OCI-LY7 (cell line): ENCODE measurements at regions not wholly inside any gene's neighbourhood (a gene's known extent, or its start where the extent isn't known, plus 50 kb on each side); places are given as distances from the start of the nearest gene placed in this dataset.

Experiments
- BruUV-seq: library from RNA; stranded (reverse); fragments of 400-500 nt; replicated peaks from 2 replicates; lab custom pipeline; 2021; lab: Mats Ljungman, UMichigan
- CTCF ChIA-PET: fragments of 300-600 bp; sonication (Branson Sonifier 250); formaldehyde crosslinking; loops from one replicate; lab custom pipeline; 2022; ENCODE audit warnings: antibody characterized with exemption; ENCODE audit not compliant: unreplicated experiment; lab: Charles Lee
- POLR2A ChIA-PET: fragments of 300-600 bp; sonication (Branson Sonifier 250); formaldehyde crosslinking; loops from one replicate; lab custom pipeline; 2022; ENCODE audit warnings: antibody characterized with exemption; lab: Charles Lee
- DNase-seq: peaks from one replicate; pipeline ENCODE4 v3.0.0-alpha.2; 2015; ENCODE audit warnings: low spot score
- H2AFZ ChIP-seq: fragments of 200-600 bp; sonication (generic), shearing (Covaris generic); 2 replicates; pipeline ENCODE4 v1.6.1; 2014; ENCODE audit warnings: mild to moderate bottlenecking, antibody characterized with exemption, low read length, moderate library complexity
- H3K27ac ChIP-seq: fragments of 200-600 bp; sonication (generic); 2 replicates; pipeline ENCODE4 v1.5.1; 2014; ENCODE audit warnings: mixed run types, low read depth, mild to moderate bottlenecking, moderate library complexity, low read length, inconsistent platforms; ENCODE audit not compliant: poor library complexity, severe bottlenecking
- H3K36me3 ChIP-seq: fragments of 200-600 bp; sonication (generic); 2 replicates; pipeline ENCODE4 v1.6.1; 2014; ENCODE audit warnings: mild to moderate bottlenecking, antibody characterized with exemption, low read length, moderate library complexity, mixed read lengths; ENCODE audit not compliant: insufficient read depth
- H3K4me1 ChIP-seq: fragments of 200-600 bp; sonication (generic); 2 replicates; pipeline ENCODE4 v1.5.1; 2014; ENCODE audit warnings: mild to moderate bottlenecking, low read length; ENCODE audit not compliant: insufficient read depth, poor library complexity, severe bottlenecking
- H3K4me2 ChIP-seq: fragments of 200-600 bp; sonication (generic); 2 replicates; pipeline ENCODE4 v1.6.1; 2014; ENCODE audit warnings: mild to moderate bottlenecking, low read length
- H3K4me3 ChIP-seq: fragments of 200-600 bp; sonication (generic); 2 replicates; pipeline ENCODE4 v1.5.1; 2014; ENCODE audit warnings: mild to moderate bottlenecking, low read depth, low read length; ENCODE audit not compliant: poor library complexity, severe bottlenecking
- H3K79me2 ChIP-seq: fragments of 200-600 bp; sonication (generic); 2 replicates; pipeline ENCODE4 v1.6.1; 2016; ENCODE audit warnings: low read depth, mild to moderate bottlenecking, low read length, moderate library complexity, mixed read lengths; ENCODE audit not compliant: insufficient read depth
- H3K9me2 ChIP-seq: fragments of 200-600 bp; sonication (generic); 2 replicates; pipeline ENCODE4 v1.6.1; 2016; ENCODE audit warnings: mild to moderate bottlenecking, low read length, mixed read lengths; ENCODE audit not compliant: insufficient read depth
- H3K9me3 ChIP-seq: fragments of 200-600 bp; sonication (generic); 2 replicates; pipeline ENCODE4 v1.6.1; 2014; ENCODE audit warnings: mild to moderate bottlenecking, mixed run types, low read length, mixed read lengths
- H4K20me1 ChIP-seq: fragments of 200-600 bp; sonication (generic); 2 replicates; pipeline ENCODE4 v1.6.1; 2014; ENCODE audit warnings: mild to moderate bottlenecking, antibody characterized with exemption, low read length, moderate library complexity, mixed read lengths; ENCODE audit not compliant: insufficient read depth
- EZH2phosphoT487 ChIP-seq: fragments of 200-600 bp; sonication (generic); IDR thresholded peaks from 2 replicates; pipeline ENCODE4 v1.6.1; 2018; ENCODE audit warnings: low read depth, borderline replicate concordance, mild to moderate bottlenecking, mixed run types, antibody characterized with exemption, low read length, moderate library complexity, mixed read lengths
- intact Hi-C: fragments of 100-400 bp; cut with micrococcal nuclease; formaldehyde crosslinking; loops from one replicate; pipeline ENCODE4 v1.10.0; 2022; ENCODE audit not compliant: unreplicated experiment
- TF ChIP-seq, protein P1 (sequence below): fragments of 200-600 bp; sonication (generic); conservative IDR thresholded peaks from 2 replicates; pipeline ENCODE4 v1.5.1; 2014; ENCODE audit warnings: mild to moderate bottlenecking, antibody characterized with exemption, low read length, moderate library complexity, mixed read lengths

- Histone ChIP-seq H4K20me1 (no peaks in the 10 kb centered on the region), H3K36me3 (no peaks in the 10 kb centered on the region), H3K4me2 (no peak overlapping the region), H3K9me2 (no peaks in the 10 kb centered on the region), H3K27ac (no peak overlapping the region), H2AFZ (no peak overlapping the region), H3K79me2 (no peaks in the 10 kb centered on the region), H3K4me1 (no peaks in the 10 kb centered on the region), H3K4me3 (no peak overlapping the region), H3K9me3 (no peaks in the 10 kb centered on the region)
- TF ChIP-seq, protein P1, sequence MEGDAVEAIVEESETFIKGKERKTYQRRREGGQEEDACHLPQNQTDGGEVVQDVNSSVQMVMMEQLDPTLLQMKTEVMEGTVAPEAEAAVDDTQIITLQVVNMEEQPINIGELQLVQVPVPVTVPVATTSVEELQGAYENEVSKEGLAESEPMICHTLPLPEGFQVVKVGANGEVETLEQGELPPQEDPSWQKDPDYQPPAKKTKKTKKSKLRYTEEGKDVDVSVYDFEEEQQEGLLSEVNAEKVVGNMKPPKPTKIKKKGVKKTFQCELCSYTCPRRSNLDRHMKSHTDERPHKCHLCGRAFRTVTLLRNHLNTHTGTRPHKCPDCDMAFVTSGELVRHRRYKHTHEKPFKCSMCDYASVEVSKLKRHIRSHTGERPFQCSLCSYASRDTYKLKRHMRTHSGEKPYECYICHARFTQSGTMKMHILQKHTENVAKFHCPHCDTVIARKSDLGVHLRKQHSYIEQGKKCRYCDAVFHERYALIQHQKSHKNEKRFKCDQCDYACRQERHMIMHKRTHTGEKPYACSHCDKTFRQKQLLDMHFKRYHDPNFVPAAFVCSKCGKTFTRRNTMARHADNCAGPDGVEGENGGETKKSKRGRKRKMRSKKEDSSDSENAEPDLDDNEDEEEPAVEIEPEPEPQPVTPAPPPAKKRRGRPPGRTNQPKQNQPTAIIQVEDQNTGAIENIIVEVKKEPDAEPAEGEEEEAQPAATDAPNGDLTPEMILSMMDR, result no peak
- TF ChIP-seq EZH2phosphoT487, result no peak
- ChIA-PET CTCF (no interaction called here), POLR2A (no interaction called here)
- DNase-seq, result no peak
- intact Hi-C loops, result no loop called here
- BruUV-seq, result no TSS peak
Measured at GRCh38 chr15:93658026-93658816, 569.2 kb upstream of the RGMA start.

GRCh38 chr15:93656041-93656440, 567.0 kb upstream of the RGMA start:
- Histone ChIP-seq H3K27ac (no peak overlapping the region), H3K4me1 (no peaks in the 10 kb centered on the region), H3K79me2 (no peaks in the 10 kb centered on the region), H3K4me3 (no peak overlapping the region), H3K4me2 (no peak overlapping the region), H3K36me3 (no peaks in the 10 kb centered on the region), H3K9me2 (no peaks in the 10 kb centered on the region), H3K9me3 (no peaks in the 10 kb centered on the region), H2AFZ (no peak overlapping the region), H4K20me1 (no peaks in the 10 kb centered on the region)
- TF ChIP-seq EZH2phosphoT487, result no peak
- TF ChIP-seq, protein P1, result no peak
- ChIA-PET POLR2A (no interaction called here), CTCF (no interaction called here)
- no TSS peak for BruUV-seq
- intact Hi-C loops, result no loop called here
- no peak for DNase-seq

DNA sequence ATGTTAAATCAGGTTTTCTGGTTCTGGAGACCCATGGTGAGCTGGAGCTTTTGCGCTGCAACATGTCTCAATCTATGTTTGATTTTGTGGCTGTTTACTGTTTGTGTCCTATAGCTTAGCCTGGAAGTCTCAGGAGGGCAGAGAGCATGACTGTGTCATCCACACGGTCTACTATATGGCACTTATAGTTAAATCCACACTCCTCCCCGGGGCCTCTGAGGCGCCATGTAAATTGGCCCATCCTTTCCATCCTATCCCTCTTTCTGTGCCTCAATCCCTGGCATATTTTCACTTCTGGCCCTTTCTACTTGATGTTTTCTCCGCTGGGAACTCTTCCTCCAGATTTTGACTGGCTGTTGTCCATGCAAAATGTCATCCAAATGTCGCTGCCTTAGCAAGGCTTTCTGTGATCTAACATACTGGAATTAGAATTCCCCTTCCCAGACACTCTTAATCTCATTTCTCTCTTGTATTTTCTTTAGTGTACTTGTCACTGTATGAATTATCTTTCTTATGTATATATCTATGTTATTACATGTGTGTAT, 560.8 kb upstream of the RGMA start:
- no peaks in the 10 kb centered on the region for H3K9me2 ChIP-seq
- no peaks in the 10 kb centered on the region for H3K36me3 ChIP-seq
- BruUV-seq, result no TSS peak
- intact Hi-C loops, result no loop called here
- H3K27ac ChIP-seq, result no peak overlapping the region
- no peak overlapping the region for H3K4me3 ChIP-seq
- DNase-seq, result no peak
- H2AFZ ChIP-seq, result no peak overlapping the region
- no peaks in the 10 kb centered on the region for H3K79me2 ChIP-seq
- POLR2A ChIA-PET, result no interaction called here
- H3K4me1 ChIP-seq, result no peaks in the 10 kb centered on the region
- CTCF ChIA-PET, result no interaction called here
- H4K20me1 ChIP-seq, result no peaks in the 10 kb centered on the region
- no peaks in the 10 kb centered on the region for H3K9me3 ChIP-seq
- TF ChIP-seq EZH2phosphoT487, result no peak
- TF ChIP-seq, protein P1, result no peak
- no peak overlapping the region for H3K4me2 ChIP-seq
